ENCODE measurements at regions not wholly inside any gene's neighbourhood (a gene's known extent, or its start where the extent isn't known, plus 50 kb on each side); places are given as distances from the start of the nearest gene placed in this dataset.

DNA sequence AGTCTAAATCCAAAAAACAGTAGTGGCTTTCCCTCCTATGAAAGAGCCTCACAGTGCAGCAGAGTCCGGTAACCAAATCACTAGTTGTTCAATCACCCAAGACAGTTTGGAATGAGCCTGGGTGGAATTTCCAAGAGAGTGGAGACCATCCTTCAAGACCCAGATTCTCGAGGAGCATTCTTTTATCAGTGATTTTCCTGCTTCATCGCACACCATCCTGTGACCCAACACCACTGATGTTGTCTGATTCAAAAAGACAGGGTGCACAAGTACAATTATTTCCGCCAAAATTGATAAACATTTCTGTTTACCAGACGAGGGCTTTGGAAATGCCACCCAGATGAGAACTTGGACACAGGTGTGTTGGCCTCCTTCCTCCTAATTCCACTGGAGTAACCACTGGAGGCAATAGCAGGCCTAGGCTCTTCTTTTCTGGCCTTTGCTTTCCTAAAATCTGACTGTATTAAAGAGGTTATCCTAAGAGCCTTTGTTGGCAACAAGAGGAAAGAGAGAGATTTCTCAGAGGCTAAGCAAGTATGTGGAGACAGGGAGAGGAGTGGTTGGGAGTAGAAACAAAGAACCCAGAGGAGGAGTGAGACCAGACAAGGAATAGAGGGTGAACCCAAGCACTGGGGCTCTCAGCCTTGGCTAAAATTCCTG, 56.3 kb upstream of the S1PR3 start:
- no peak for TF ChIP-seq REST (IDR thresholded peaks at IDR 0.05; ENCODE audit: insufficient read depth in 1 of 2, low read depth in 2 of 2, low read length in 1 of 2)
- TF ChIP-seq, protein P1, sequence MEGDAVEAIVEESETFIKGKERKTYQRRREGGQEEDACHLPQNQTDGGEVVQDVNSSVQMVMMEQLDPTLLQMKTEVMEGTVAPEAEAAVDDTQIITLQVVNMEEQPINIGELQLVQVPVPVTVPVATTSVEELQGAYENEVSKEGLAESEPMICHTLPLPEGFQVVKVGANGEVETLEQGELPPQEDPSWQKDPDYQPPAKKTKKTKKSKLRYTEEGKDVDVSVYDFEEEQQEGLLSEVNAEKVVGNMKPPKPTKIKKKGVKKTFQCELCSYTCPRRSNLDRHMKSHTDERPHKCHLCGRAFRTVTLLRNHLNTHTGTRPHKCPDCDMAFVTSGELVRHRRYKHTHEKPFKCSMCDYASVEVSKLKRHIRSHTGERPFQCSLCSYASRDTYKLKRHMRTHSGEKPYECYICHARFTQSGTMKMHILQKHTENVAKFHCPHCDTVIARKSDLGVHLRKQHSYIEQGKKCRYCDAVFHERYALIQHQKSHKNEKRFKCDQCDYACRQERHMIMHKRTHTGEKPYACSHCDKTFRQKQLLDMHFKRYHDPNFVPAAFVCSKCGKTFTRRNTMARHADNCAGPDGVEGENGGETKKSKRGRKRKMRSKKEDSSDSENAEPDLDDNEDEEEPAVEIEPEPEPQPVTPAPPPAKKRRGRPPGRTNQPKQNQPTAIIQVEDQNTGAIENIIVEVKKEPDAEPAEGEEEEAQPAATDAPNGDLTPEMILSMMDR (IDR thresholded peaks at IDR 0.05), result no peak
